ENCODE measurements at regions not wholly inside any gene's neighbourhood (a gene's known extent, or its start where the extent isn't known, plus 50 kb on each side); places are given as distances from the start of the nearest gene placed in this dataset.
"Not testable (repeated sequence)": the region's sequence is repeated elsewhere in the genome, so short reads cannot be mapped to it uniquely, and the experiment has no call there.

GRCh38 chr1:120489217-120489616 lies 74.4 kb downstream of the NBPF8 start:
- H2BK15ac ChIP-seq (ENCODE audit: low read depth, low read length); H3K56ac ChIP-seq (ENCODE audit: extremely low read depth, insufficient read depth, low read length); H3K4me3 ChIP-seq (ENCODE audit: insufficient read depth, low read depth, low read length); H3K27ac ChIP-seq (ENCODE audit: insufficient read depth, low read length); H2BK20ac ChIP-seq (ENCODE audit: low read depth, low read length); H2AFZ ChIP-seq (replicated peaks; ENCODE audit: low read length, poor library complexity); H3K9me1 ChIP-seq (ENCODE audit: insufficient read depth, low read length); CTCF ChIA-PET; ATAC-seq (ENCODE audit: low read depth); BruUV-seq (replicated peaks); H3K4me1 ChIP-seq (ENCODE audit: control insufficient read depth, insufficient read depth, low read length); POLR2A ChIA-PET (ENCODE audit: unreplicated experiment); H2AK5ac ChIP-seq (ENCODE audit: low read depth, low read length); H3K4me2 ChIP-seq (ENCODE audit: low read depth, low read length); H3K18ac ChIP-seq (ENCODE audit: low read depth, low read length); H3K14ac ChIP-seq (replicated peaks; ENCODE audit: low read depth, low read length); in situ Hi-C loops (cut with MboI; ENCODE audit: low sequenced_read_pairs); H2AK9ac ChIP-seq (replicated peaks; ENCODE audit: low read depth, low read length, poor library complexity); dilution Hi-C loops (cut with HindIII; ENCODE audit: low sequenced_read_pairs, unreplicated experiment); H3K9ac ChIP-seq (ENCODE audit: low read depth, low read length); H3K9me3 ChIP-seq (ENCODE audit: control insufficient read depth, insufficient read depth, low read length); intact Hi-C loops (cut with micrococcal nuclease); DNase-seq; H2BK120ac ChIP-seq (ENCODE audit: low read depth, low read length); H4K5ac ChIP-seq (ENCODE audit: low read depth, low read length); H4K20me1 ChIP-seq (ENCODE audit: insufficient read depth, low read length); H3K23ac ChIP-seq (ENCODE audit: low read depth, low read length); H3K27me3 ChIP-seq (ENCODE audit: control insufficient read depth, insufficient read depth, low read length); H3K4ac ChIP-seq (ENCODE audit: low read depth, low read length); H3K79me1 ChIP-seq (ENCODE audit: low read depth in 1 of 2, low read length in 2 of 2); H2BK5ac ChIP-seq (ENCODE audit: low read depth, low read length, poor library complexity, severe bottlenecking); H4K91ac ChIP-seq (ENCODE audit: insufficient read depth, low read depth, low read length); H4K8ac ChIP-seq (ENCODE audit: low read depth in 2 of 2, low read length in 2 of 2): not testable (repeated sequence)
- no CpG with 5 or more reads among the region's 8 CpGs for WGBS, 2 experiments (ENCODE audit: extremely low coverage in 2 of 2, insufficient read length in 1 of 2)
- H3K36me3 ChIP-seq (ENCODE audit: control insufficient read depth, insufficient read depth, low read length): peaks cover 12% of the 10 kb centered on the region

GRCh38 chr1:120497145-120497544 lies 82.3 kb downstream of the NBPF8 start:
- BruUV-seq (replicated peaks); H4K20me1 ChIP-seq (ENCODE audit: insufficient read depth, low read length); in situ Hi-C loops (cut with MboI; ENCODE audit: low sequenced_read_pairs): not testable (repeated sequence)

More at GRCh38 chr1:120497145-120497544, 82.3 kb downstream of the NBPF8 start:
- intact Hi-C loops (cut with micrococcal nuclease); H4K8ac ChIP-seq (ENCODE audit: low read depth in 2 of 2, low read length in 2 of 2); H3K9ac ChIP-seq (ENCODE audit: low read depth, low read length); H2BK120ac ChIP-seq (ENCODE audit: low read depth, low read length); H2BK15ac ChIP-seq (ENCODE audit: low read depth, low read length); H3K23ac ChIP-seq (ENCODE audit: low read depth, low read length); H3K4ac ChIP-seq (ENCODE audit: low read depth, low read length); H2BK5ac ChIP-seq (ENCODE audit: low read depth, low read length, poor library complexity, severe bottlenecking); H3K79me1 ChIP-seq (ENCODE audit: low read depth in 1 of 2, low read length in 2 of 2); H2BK20ac ChIP-seq (ENCODE audit: low read depth, low read length); H3K4me2 ChIP-seq (ENCODE audit: low read depth, low read length); H3K18ac ChIP-seq (ENCODE audit: low read depth, low read length); H3K4me3 ChIP-seq (ENCODE audit: insufficient read depth, low read depth, low read length); H2AFZ ChIP-seq (replicated peaks; ENCODE audit: low read length, poor library complexity); H3K14ac ChIP-seq (replicated peaks; ENCODE audit: low read depth, low read length); H2AK9ac ChIP-seq (replicated peaks; ENCODE audit: low read depth, low read length, poor library complexity); dilution Hi-C loops (cut with HindIII; ENCODE audit: low sequenced_read_pairs, unreplicated experiment); H4K91ac ChIP-seq (ENCODE audit: insufficient read depth, low read depth, low read length); H3K36me3 ChIP-seq (ENCODE audit: control insufficient read depth, insufficient read depth, low read length); H3K9me1 ChIP-seq (ENCODE audit: insufficient read depth, low read length); H2AK5ac ChIP-seq (ENCODE audit: low read depth, low read length); H3K4me1 ChIP-seq (ENCODE audit: control insufficient read depth, insufficient read depth, low read length); H3K27ac ChIP-seq (ENCODE audit: insufficient read depth, low read length); H3K9me3 ChIP-seq (ENCODE audit: control insufficient read depth, insufficient read depth, low read length); CTCF ChIA-PET; H3K27me3 ChIP-seq (ENCODE audit: control insufficient read depth, insufficient read depth, low read length); H4K5ac ChIP-seq (ENCODE audit: low read depth, low read length); POLR2A ChIA-PET (ENCODE audit: unreplicated experiment); DNase-seq; ATAC-seq (ENCODE audit: low read depth); H3K56ac ChIP-seq (ENCODE audit: extremely low read depth, insufficient read depth, low read length): not testable (repeated sequence)
- no CpG with 5 or more reads among the region's 3 CpGs for WGBS, 2 experiments (ENCODE audit: extremely low coverage in 2 of 2, insufficient read length in 1 of 2)

Measured in IMR-90 (cell line).